ENCODE measurements at regions not wholly inside any gene's neighbourhood (a gene's known extent, or its start where the extent isn't known, plus 50 kb on each side); places are given as distances from the start of the nearest gene placed in this dataset.
"Not testable (repeated sequence)": the region's sequence is repeated elsewhere in the genome, so short reads cannot be mapped to it uniquely, and the experiment has no call there.

GRCh38 chr14:52124791-52125684 is 56.2 kb upstream of the NID2 start:
- DNase-seq (ENCODE audit: low read depth): peak; percentile 84
- TF ChIP-seq CTCF (IDR thresholded peaks at IDR 0.05; ENCODE audit: insufficient read depth, low read length): no peak
- no peak overlapping the region for H3K4me3 ChIP-seq (ENCODE audit: low read depth, low read length)

- not testable (repeated sequence) for DNase-seq (ENCODE audit: low read depth); H3K4me3 ChIP-seq (ENCODE audit: low read depth, low read length)
Observed at GRCh38 chr14:52122163-52122562, 53.3 kb upstream of the NID2 start.

GRCh38 chr14:52121441-52121840 is 52.6 kb upstream of the NID2 start:
- no peak for TF ChIP-seq CTCF (IDR thresholded peaks at IDR 0.05; ENCODE audit: insufficient read depth, low read length)
- DNase-seq (ENCODE audit: low read depth): peak; percentile 39
- H3K4me3 ChIP-seq (ENCODE audit: low read depth, low read length): no peak overlapping the region

GRCh38 chr14:52119030-52119429 is 50.2 kb upstream of the NID2 start:
- H3K4me3 ChIP-seq (ENCODE audit: low read depth, low read length): no peak overlapping the region
- TF ChIP-seq CTCF (IDR thresholded peaks at IDR 0.05; ENCODE audit: insufficient read depth, low read length): no peak
- DNase-seq (ENCODE audit: low read depth): no peak

Measured in fibroblast of the aortic adventitia (primary cell).